GM12891 (cell line): ENCODE measurements at regions not wholly inside any gene's neighbourhood (a gene's known extent, or its start where the extent isn't known, plus 50 kb on each side); places are given as distances from the start of the nearest gene placed in this dataset.

Source experiments
- POLR2AphosphoS5 ChIP-seq: IDR thresholded peaks from 2 replicates; pipeline ENCODE4 v1.6.1; 2011; ENCODE audit warnings: low read depth, low read length, control low read depth
- POU2F2 ChIP-seq: IDR thresholded peaks from 2 replicates; pipeline ENCODE4 v1.6.1; 2011; ENCODE audit warnings: low read depth, mild to moderate bottlenecking, control low read depth, low read length, moderate library complexity
- TAF1 ChIP-seq: IDR thresholded peaks from 2 replicates; pipeline ENCODE4 v1.6.1; 2011; ENCODE audit warnings: low read depth, low read length, control low read depth

- TF ChIP-seq POLR2AphosphoS5 (no peak), TAF1 (no peak), POU2F2 (no peak)
Measured at GRCh38 chrX:73916931-73917667, 64.6 kb upstream of the XIST start.
